HEK293 (cell line): ENCODE measurements at regions not wholly inside any gene's neighbourhood (a gene's known extent, or its start where the extent isn't known, plus 50 kb on each side); places are given as distances from the start of the nearest gene placed in this dataset.

ENCODE experiments used
- MZF1 ChIP-seq: fragments of 450-650 bp; formaldehyde crosslinking; IDR thresholded peaks from 2 replicates; pipeline ENCODE4 v1.5.1; 2017; ENCODE audit warnings: missing biosample characterization, missing genetic modification characterization, borderline replicate concordance
- ZNF184 ChIP-seq: fragments of 450-650 bp; IDR thresholded peaks from 2 replicates; pipeline ENCODE4 v1.5.1; 2018; ENCODE audit warnings: missing biosample characterization, mild to moderate bottlenecking, missing genetic modification characterization
- ZNF214 ChIP-seq: fragments of 450-650 bp; formaldehyde crosslinking; IDR thresholded peaks from 2 replicates; pipeline ENCODE4 v1.5.1; 2017; ENCODE audit warnings: missing biosample characterization, mild to moderate bottlenecking, missing genetic modification characterization, borderline replicate concordance
- ZNF239 ChIP-seq: fragments of 450-650 bp; formaldehyde crosslinking; IDR thresholded peaks from 2 replicates; pipeline ENCODE4 v1.5.1; 2016; ENCODE audit warnings: missing biosample characterization, missing genetic modification characterization
- ZNF529 ChIP-seq: fragments of 450-650 bp; formaldehyde crosslinking; IDR thresholded peaks from 2 replicates; pipeline ENCODE4 v1.5.1; 2017; ENCODE audit warnings: missing genetic modification characterization, missing biosample characterization; ENCODE audit not compliant: insufficient replicate concordance
- TF ChIP-seq, protein P1 (sequence below): fragments of 450-650 bp; formaldehyde crosslinking; IDR thresholded peaks from 2 replicates; pipeline ENCODE4 v1.5.1; 2016; ENCODE audit warnings: missing biosample characterization, missing genetic modification characterization

- TF ChIP-seq ZNF214 (tag by site-specific recombination) (no peak), MZF1 (no peak), ZNF529 (no peak), ZNF239 (tag by site-specific recombination) (no peak), ZNF184 (tag by site-specific recombination) (no peak)
- TF ChIP-seq, protein P1, sequence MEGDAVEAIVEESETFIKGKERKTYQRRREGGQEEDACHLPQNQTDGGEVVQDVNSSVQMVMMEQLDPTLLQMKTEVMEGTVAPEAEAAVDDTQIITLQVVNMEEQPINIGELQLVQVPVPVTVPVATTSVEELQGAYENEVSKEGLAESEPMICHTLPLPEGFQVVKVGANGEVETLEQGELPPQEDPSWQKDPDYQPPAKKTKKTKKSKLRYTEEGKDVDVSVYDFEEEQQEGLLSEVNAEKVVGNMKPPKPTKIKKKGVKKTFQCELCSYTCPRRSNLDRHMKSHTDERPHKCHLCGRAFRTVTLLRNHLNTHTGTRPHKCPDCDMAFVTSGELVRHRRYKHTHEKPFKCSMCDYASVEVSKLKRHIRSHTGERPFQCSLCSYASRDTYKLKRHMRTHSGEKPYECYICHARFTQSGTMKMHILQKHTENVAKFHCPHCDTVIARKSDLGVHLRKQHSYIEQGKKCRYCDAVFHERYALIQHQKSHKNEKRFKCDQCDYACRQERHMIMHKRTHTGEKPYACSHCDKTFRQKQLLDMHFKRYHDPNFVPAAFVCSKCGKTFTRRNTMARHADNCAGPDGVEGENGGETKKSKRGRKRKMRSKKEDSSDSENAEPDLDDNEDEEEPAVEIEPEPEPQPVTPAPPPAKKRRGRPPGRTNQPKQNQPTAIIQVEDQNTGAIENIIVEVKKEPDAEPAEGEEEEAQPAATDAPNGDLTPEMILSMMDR, result no peak
These were observed 105.2 kb upstream of the RAD23B start for GRCh38 chr9:107177857-107178256.
